ENCODE measurements at regions not wholly inside any gene's neighbourhood (a gene's known extent, or its start where the extent isn't known, plus 50 kb on each side); places are given as distances from the start of the nearest gene placed in this dataset.

GRCh38 chr11:129596351-129596750 is 219.3 kb upstream of the TMEM45B start:
- H3K4me3 ChIP-seq, result no peak overlapping the region

GRCh38 chr11:129598378-129598777 is 217.3 kb upstream of the TMEM45B start:
- Histone ChIP-seq H3K27me3 (ENCODE audit: control insufficient read depth in 3 of 3, insufficient read depth in 3 of 3, low read length in 2 of 3) (peaks cover 0 to 2% (median 0%) of the 10 kb centered on the region in 3 donors), H3K36me3 (ENCODE audit: control insufficient read depth in 4 of 4, insufficient read depth in 4 of 4, low read length in 4 of 4) (no peaks in the 10 kb centered on the region), H3K4me1 (ENCODE audit: control insufficient read depth in 5 of 5, insufficient read depth in 5 of 5, low read length in 5 of 5) (no peaks in the 10 kb centered on the region), H3K9me3 (ENCODE audit: control insufficient read depth in 4 of 4, insufficient read depth in 3 of 4, low read length in 3 of 4) (peaks cover 0 to 4% (median 0%) of the 10 kb centered on the region in 4 donors), H3K4me3 (no peak overlapping the region), H3K27ac (ENCODE audit: low read depth in 1 of 2, low read length in 1 of 2) (no peak overlapping the region), H3K9ac (ENCODE audit: insufficient read depth in 1 of 2, low read length in 2 of 2) (no peak overlapping the region)
- no peak for TF ChIP-seq CTCF (IDR thresholded peaks at IDR 0.05; ENCODE audit: control extremely low read depth, extremely low read depth)
- 81 to 85% methylated on average over 3 of the region's 3 CpGs for WGBS, 2 donors
- no peak for ATAC-seq (ENCODE audit: insufficient read depth, low FRiP score)
- no peak for DNase-seq

More at GRCh38 chr11:129596351-129596750, 219.3 kb upstream of the TMEM45B start:
- no peaks in the 10 kb centered on the region for H3K36me3 ChIP-seq (ENCODE audit: control insufficient read depth in 4 of 4, insufficient read depth in 4 of 4, low read length in 4 of 4)
- H3K9ac ChIP-seq (ENCODE audit: insufficient read depth in 1 of 2, low read length in 2 of 2), result no peak overlapping the region
- peaks cover 0 to 4% (median under 1%) of the 10 kb centered on the region in 4 donors for H3K9me3 ChIP-seq (ENCODE audit: control insufficient read depth in 4 of 4, insufficient read depth in 3 of 4, low read length in 3 of 4)
- no peaks in the 10 kb centered on the region for H3K4me1 ChIP-seq (ENCODE audit: control insufficient read depth in 5 of 5, insufficient read depth in 5 of 5, low read length in 5 of 5)
- ATAC-seq (ENCODE audit: insufficient read depth, low FRiP score), result no peak
- peaks cover 0 to 2% (median 0%) of the 10 kb centered on the region in 3 donors for H3K27me3 ChIP-seq (ENCODE audit: control insufficient read depth in 3 of 3, insufficient read depth in 3 of 3, low read length in 2 of 3)
- TF ChIP-seq CTCF (IDR thresholded peaks at IDR 0.05; ENCODE audit: control extremely low read depth, extremely low read depth), result no peak
- H3K27ac ChIP-seq (ENCODE audit: low read depth in 1 of 2, low read length in 1 of 2), result no peak overlapping the region
- WGBS, 2 donors, result 83 to 92% methylated on average over 4 of the region's 4 CpGs
- peak in 1 of 3 donors; percentile 2 for DNase-seq

- H3K36me3 ChIP-seq (ENCODE audit: control insufficient read depth in 4 of 4, insufficient read depth in 4 of 4, low read length in 4 of 4), result no peaks in the 10 kb centered on the region
- H3K4me1 ChIP-seq (ENCODE audit: control insufficient read depth in 5 of 5, insufficient read depth in 5 of 5, low read length in 5 of 5), result no peaks in the 10 kb centered on the region
- no peak overlapping the region for H3K27ac ChIP-seq (ENCODE audit: low read depth in 1 of 2, low read length in 1 of 2)
- no peak for TF ChIP-seq CTCF (IDR thresholded peaks at IDR 0.05; ENCODE audit: control extremely low read depth, extremely low read depth)
- H3K4me3 ChIP-seq, result no peak overlapping the region
- no peak for ATAC-seq (ENCODE audit: insufficient read depth, low FRiP score)
- H3K27me3 ChIP-seq (ENCODE audit: control insufficient read depth in 3 of 3, insufficient read depth in 3 of 3, low read length in 2 of 3), result no peaks in the 10 kb centered on the region
- peaks cover 0 to 3% (median 1%) of the 10 kb centered on the region in 4 donors for H3K9me3 ChIP-seq (ENCODE audit: control insufficient read depth in 4 of 4, insufficient read depth in 3 of 4, low read length in 3 of 4)
- no peak overlapping the region for H3K9ac ChIP-seq (ENCODE audit: insufficient read depth in 1 of 2, low read length in 2 of 2)
- no peak for DNase-seq
Measured at GRCh38 chr11:129605815-129606214, 209.8 kb upstream of the TMEM45B start.

GRCh38 chr11:129608711-129609110 is 206.9 kb upstream of the TMEM45B start:
- no peak for TF ChIP-seq CTCF (IDR thresholded peaks at IDR 0.05; ENCODE audit: control extremely low read depth, extremely low read depth)
- no peak overlapping the region for H3K4me3 ChIP-seq
- DNase-seq (no peak), ATAC-seq (ENCODE audit: insufficient read depth, low FRiP score) (no peak)
- no peaks in the 10 kb centered on the region for H3K4me1 ChIP-seq (ENCODE audit: control insufficient read depth in 5 of 5, insufficient read depth in 5 of 5, low read length in 5 of 5)
- peaks cover 0 to 3% (median 0%) of the 10 kb centered on the region in 4 donors for H3K9me3 ChIP-seq (ENCODE audit: control insufficient read depth in 4 of 4, insufficient read depth in 3 of 4, low read length in 3 of 4)
- no peak overlapping the region for H3K27ac ChIP-seq (ENCODE audit: low read depth in 1 of 2, low read length in 1 of 2)
- H3K27me3 ChIP-seq (ENCODE audit: control insufficient read depth in 3 of 3, insufficient read depth in 3 of 3, low read length in 2 of 3), result no peaks in the 10 kb centered on the region
- no peak overlapping the region for H3K9ac ChIP-seq (ENCODE audit: insufficient read depth in 1 of 2, low read length in 2 of 2)
- H3K36me3 ChIP-seq (ENCODE audit: control insufficient read depth in 4 of 4, insufficient read depth in 4 of 4, low read length in 4 of 4), result no peaks in the 10 kb centered on the region
- WGBS, 2 donors, result 70 to 77% methylated on average over 6 of the region's 6 CpGs
